GM21576 (cell line): ENCODE measurements at regions not wholly inside any gene's neighbourhood (a gene's known extent, or its start where the extent isn't known, plus 50 kb on each side); places are given as distances from the start of the nearest gene placed in this dataset.

Experiments used
- ATAC-seq: cut with Tn5 transposase; IDR thresholded peaks from one replicate; pipeline ENCODE4 v1.9.1; 2021; ENCODE audit warnings: mild to moderate bottlenecking, moderate library complexity; ENCODE audit not compliant: unreplicated experiment

DNA sequence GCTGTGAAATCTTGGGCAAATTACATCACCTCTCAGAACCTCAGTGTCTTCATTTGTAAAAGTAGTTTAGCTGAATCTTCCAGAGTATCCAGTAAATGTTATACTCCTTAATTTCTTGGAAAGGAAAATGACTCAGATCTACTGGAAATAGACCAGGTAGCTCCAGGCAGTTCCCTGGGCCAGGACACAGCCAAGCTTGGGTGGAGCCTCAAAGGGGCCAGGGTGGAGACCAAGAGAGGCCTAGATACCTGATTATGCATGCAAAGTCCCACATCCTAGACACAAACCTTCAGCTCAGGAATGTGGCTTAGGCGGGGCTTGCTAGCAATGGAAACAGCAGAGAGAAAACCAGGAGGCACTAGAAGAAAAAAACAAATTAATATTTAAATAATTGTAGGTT, 272.8 kb downstream of the MAFB start:
- ATAC-seq: no peak

DNA sequence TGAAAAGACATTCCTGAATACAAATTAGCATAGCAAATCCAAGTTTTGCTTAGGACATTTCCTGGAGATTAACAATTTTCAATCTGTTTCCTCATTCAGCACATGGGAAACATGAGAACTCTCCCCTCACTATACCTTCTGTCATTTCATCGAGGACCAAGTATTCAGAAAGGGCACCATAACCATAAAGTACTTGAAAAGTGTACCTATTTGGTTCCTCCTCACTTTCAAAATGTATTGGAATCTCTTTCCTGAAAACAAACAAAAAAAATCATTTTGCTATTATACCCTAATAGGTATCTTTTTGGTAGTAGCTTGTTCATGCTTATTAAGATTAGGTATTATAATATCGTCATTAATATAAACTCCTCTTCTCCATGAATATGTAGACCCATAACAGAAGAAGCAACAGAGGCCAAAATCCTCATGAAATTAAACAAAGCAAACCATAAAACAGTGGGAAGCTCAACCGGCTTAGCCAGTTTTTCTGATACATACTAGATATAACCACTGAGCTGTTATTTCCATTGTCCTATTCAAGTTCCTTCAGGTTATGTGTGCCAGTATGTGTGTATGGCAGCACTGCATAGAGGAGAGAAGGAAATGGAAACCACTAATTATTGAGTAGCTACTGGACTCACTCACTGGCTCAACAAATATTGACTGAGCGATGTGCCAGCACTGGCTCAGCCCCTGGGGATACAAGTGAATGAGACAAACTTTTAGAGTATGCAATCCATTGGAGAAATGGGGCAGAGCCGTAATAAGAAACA, 274.0 kb downstream of the MAFB start:
- ATAC-seq: no peak

DNA sequence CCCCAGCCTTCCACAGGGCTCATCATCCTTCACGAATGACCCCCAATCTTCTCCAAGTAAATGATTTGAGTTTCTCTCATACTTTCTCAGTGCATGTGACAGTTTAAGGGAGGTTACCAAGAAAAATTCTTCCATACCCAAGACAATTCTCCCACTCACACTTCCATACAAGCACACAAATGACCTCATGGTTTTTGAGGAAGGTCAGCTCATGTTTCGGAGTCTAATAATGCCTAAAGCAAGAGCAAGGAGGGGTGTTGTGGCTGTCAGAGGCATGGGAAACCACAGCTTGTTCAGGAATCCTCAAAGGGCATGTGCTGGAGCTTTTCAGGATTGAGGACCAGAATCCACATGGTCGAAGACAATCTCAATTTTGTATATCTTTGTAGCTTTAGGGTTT, 279.0 kb downstream of the MAFB start:
- no peak for ATAC-seq

DNA sequence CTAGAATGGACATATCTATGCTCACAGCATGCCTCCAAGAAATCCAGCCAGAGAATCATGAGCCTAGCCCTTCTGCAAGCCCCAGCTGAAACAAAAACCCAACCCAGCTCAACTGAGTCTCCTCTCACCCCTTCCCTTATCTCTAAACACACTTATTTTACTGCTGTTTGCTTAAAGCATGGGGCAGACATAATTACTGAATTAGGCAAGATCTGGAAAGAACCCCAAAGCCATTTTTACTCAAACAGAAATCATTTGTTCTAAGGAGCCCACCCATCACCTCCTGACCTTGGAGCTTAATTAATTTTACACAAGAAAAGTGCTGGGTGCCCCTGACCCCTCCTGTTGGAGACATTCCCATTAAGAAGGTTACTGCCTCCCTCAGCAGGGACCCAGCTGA, 291.6 kb downstream of the MAFB start:
- ATAC-seq: no peak

DNA sequence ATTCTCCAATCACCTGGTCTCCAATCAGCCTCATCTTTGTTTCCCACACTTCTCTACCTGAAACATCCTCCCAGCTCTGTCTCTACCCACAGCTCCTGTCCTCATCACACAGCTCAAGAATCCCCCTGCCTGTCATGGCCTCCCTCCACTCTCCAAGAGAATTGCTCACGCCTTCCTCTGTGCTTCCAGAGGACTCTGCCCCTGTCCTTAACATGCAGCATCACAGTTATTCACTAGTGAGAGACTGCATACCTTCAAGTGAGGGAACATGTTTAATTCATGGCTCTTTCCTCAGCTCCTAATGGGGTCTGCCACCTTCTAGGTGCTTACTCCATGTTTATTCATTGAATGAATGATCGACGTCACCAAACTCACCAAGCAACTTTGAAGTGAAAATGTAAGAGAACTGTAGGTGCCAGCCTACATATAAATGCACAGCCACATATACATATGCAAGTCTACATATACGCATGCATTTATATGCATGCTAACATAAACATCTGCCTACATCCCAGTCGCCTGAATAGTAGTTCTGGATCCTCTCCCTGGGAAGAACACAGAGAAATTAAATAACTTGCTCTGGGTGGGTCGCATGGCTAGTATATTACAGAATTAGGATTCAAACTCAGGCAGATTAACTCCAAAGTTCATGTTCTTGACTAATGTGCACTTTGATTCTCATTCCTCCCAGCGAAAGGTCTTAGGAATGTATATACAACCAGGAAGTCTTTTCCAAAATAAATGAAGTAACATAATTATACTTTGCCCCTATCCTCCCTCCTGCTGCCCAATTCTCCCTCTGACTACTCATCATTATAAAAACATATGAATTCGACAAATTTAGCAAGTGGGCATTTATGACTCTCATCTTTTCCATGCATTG, 295.6 kb downstream of the MAFB start:
- ATAC-seq: no peak

DNA sequence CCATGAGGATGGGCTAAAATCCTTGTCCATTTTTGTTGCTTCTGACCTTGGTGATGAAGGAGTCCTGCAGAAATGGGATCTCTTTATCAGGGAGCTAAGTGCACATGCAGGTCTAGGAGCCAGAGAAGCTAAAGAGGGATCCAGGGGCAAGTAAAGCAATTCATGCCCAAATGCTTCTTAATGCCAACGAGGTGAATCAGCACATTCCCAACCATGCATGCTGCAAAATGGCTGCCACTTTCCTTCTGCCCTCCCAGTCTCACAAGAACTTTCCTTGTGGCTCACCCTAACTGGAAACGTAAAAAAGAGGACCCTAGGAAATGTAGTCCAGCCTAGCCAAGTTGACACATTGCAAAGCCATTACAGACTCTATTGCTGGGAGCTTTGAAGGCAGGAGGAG, 298.4 kb downstream of the MAFB start:
- ATAC-seq: no peak

DNA sequence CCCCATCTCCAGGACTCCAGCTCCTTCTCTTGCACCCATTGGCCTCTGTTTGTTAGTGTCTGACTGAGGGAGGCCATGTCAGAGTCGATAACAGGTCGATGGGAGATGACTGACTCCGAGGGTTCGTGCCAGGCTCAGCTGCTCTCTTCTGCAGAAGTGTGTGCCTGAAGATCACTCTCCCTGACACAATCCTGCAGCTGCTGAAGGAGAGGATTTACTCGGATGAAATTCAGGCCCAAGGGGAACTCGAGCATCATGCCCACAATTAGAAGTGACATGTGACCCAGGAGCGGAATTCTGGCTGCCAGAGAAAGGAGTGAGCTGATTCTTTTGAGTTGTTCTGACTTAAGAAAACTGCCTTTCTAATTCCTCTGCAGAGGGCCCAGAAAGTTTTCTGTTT, 318.2 kb downstream of the MAFB start:
- ATAC-seq: no peak

DNA sequence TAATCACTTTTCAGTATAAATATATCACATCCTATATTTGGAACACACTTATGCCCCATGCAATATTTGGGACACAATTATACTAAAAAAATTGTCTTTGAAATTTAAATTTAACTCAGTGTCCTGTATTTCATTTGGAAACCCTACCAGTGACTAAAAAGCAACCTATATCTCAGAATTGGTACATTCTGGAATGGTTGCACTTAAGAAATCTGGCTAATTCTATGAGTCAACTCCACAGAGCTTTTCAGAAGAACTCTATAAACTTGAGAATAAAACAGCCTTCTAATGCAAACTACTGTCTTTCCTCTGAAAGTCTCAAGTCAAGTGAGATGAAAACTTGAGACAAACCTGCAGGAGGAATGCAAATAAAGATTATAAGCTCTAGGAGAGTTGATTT, 320.2 kb downstream of the MAFB start:
- no peak for ATAC-seq

DNA sequence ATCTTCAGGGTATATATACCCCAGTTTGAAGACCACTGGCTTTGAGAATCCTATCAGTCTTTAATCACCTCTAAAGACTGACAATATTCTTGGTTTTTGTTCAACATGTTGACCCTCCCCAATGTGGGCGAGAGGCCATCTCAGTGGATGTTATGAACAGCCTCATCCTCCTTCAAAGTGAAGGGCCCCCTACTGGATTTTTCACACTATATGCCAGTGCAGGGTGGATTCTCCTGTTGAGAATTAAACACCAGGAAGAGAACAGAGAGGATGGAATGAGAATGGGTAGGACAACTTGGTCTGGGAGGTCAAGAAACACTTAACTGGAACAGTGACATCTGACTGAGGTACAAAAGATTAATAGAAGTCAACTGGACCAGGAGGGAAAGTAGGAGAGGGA, 327.1 kb downstream of the MAFB start:
- ATAC-seq: no peak

DNA sequence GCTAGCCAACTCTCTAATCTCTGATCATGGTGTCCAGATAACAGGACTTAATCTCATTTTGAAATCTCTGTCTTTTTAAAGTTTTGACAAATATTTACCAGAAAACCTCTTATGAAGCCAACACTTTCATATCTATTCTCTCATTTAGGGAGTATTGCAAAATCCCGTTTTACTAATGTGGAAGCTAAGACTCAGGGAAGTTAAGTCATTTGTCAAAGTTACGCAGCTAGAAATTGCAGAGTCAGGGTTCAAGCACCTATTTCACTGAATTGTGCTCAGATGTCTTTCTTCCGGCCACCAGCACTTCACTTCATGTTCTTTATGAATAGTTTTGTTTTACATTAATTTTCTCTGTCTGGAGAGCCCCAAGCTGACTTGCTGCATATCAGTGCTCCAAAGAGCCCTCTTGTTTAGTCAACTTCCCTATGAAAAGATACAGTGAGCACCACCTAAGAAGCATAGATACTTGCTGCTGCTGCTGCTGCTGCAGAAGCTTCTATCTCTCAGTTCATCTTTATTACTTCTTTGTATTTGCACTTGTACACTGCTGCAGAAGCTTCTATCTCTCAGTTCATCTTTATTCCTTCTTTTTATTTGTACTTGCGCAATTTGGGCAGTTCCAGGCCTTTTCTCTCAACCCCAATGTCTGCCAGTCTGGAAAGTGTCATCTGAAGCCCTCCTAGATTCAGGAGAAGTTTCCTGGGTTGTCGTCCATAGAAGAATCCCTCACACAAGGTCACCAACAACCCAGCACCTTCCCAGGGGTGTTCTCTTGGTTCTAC, 329.7 kb downstream of the MAFB start:
- no peak for ATAC-seq

DNA sequence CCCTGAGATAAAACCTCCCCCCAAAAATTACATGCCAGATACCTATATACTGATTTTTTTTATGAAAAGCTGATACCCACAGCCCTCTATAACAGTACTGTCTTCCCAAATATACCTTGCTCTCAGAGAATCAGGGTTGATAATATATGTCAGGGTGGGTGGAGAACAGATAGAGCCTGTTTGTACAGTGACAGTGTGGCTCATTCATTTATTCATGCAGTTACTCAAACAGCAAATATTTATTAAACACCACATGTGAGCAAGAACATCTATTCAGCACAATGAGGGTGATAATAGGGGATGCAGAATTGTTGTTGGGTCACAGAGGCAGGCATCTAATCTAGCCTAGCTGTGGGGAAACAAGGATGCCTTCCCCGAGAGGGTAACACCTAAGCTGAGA, 334.2 kb downstream of the MAFB start:
- ATAC-seq: no peak

DNA sequence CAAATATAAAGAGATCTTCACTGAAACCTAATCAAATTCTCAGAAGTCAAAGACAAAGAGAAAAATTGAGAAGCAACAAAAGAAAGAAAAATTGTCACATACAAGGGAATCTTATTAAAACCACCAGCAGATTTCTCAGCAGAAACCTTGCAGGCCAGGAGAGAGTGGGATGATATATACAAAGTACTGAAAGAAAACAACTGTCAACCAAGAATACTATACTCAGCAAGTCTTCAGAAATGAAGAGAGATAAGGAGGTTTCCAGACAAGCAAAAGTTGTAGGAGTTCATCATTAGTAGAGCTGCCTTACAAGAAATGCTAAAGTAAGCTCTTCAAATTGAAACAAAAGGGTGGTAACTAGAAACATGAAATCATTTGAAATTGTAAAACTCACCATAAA, 345.6 kb downstream of the MAFB start:
- ATAC-seq: no peak

DNA sequence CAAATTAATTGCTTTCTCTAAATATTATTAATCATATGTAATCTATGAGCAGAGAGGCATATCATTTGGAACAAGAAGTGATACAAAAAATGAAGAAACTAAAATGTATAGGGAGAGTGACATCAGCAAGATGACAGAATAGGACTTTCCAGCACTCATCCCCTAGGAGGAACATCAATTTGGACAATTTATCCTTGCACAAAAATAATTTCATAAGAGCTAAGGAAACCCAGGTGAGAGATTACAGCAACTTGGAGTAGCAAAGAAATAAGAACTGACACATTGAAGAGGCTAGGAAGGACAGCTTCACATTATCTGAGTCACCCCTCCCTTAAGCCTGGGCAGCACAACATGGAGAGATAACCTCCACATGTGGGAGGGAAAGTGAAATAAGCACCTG, 347.5 kb downstream of the MAFB start:
- ATAC-seq: no peak

DNA sequence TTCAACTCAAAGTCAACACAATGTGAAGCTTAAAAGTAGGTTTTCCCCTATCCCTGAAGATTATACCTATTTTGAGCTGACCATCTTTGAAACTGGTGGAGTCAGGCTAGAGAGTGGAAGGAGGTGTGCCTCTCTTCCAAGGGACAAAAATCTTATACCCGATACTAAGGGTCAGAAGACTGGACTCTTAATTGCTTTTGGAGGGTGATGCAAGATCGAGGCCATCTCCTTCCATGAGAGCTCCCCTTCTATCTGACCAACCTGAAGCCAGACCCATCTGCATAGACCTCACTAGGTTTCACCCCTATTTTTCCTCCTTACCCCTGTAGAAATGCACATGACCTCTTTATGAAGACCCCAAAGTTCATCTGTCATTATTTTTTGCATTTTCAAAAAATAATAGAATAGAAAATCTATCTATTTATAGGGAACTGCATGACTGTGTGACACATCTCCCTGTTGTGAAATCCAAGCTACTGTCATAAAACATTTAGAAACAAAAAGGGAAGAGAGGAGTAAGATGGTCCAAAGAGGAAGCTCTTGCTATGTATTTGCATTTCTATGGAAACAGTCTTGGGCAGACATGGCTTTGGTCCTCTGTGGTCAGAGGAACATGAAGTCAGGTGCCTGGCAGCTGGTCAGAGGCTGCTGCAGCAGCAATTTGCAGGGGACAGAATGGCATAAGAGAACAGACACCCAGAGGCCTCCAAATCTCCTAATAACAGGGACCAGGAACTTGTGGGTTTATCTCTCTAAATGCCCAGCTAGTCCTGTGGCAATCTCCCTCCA, 349.2 kb downstream of the MAFB start:
- no peak for ATAC-seq

DNA sequence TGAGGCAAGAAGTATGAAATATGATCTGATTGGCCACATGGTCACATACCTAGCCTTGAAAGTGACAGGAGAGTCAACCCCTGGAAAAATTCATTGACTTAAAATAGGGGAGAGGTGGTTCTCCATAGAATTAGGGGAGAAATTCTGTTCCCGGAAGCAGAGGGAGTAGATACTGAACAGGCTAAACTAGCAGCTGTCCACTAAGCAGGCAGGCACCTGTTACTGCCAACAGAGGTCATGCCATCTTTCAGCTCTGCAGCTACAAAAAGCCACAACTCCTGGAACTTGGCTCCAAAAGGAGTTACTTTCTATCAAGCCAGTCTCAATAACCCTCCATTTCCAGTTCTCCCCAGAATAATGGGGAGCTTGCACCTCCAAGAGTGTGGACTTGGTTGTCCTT, 352.5 kb downstream of the MAFB start:
- no peak for ATAC-seq

DNA sequence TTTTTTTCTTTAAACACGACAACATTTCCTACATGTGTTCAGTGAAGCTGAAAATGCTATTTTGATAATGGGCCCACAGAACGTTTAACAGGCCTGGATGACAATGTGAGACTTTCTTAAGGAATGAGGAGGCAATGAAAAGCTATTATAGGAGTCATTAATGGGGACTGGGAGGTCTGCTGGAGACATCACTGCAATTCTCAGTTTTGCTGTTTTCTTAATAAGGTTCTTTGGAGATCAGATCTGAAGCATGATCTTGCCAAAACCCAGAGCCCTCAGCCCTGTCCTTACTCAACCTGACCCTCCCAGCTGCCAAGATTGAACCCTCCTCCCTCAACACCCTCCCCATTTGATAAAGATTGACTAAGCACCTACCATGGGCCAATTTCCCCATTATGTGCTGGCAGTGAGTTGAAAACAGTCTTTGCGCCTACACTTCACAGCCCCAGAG, 353.1 kb downstream of the MAFB start:
- ATAC-seq: no peak

DNA sequence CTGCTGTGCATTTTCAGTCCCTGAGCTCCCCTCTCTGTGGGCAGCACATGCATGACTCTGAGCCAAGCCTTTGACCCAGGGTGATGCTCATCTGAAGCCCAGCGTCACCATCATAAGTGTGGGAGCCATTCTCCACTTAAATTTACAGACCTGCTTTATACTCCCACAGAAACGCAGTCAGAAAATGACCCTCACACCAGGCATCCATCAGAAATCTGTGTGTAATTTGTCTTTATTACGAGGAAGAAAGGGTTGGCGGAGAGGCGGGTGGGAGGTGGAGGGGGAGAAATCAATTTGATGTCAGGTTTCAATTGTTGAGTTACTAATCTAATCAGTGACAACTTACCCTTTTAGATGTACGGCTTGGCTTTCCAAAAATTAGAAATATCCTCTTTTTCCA, 353.6 kb downstream of the MAFB start:
- ATAC-seq: no peak

DNA sequence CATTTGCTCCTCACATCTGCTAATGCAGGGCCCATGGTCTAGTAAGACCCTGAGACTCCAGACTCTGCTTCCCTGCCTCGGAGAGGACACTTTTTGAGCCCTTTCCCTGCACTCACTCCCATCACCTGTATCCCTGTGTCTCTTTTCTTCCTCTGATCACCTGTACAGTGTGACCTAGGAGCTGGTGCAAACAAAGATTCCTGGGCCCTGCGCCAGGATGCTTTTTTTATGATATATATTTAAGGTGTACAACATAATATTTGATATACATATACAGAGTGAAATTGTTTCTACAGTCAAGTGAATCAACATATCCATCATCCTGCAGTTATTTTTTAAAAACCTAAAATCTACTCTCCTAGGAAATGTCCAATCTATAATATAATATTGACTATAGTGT, 355.4 kb downstream of the MAFB start:
- no peak for ATAC-seq

DNA sequence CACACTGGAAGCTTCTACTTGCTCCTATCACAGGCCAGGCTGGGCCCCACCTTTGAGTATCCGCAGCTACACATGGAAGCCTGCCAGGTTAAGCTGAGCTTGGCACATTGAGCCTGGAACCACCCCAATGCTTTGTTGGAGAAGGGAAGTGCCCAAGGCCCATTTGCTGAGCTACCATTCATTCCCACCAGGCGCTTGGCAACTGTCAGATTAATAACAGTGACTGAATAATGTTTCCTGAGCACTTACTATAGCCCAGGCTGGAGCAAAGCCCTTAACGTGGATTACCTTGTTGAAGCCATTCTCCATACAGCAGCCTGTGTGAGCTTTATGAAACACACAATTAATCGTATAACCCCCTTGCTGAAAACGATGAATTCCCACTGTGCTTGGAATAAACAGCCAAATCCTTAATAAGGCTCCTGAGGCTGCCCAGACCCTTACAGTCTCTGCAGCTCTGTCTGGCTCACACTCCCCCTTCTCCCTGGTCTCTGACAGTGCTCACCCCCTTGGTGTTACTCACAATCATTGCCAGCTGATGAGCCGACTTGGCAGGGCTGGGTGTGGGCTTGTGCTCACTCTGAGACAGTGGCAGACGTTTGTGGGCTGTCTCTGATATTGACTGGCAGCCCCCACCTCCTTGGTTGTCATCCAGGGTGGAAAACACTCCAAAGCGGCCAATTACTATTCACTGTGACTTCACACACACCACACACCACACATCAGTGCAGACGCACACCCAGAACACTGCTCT, 357.1 kb downstream of the MAFB start:
- ATAC-seq: no peak

DNA sequence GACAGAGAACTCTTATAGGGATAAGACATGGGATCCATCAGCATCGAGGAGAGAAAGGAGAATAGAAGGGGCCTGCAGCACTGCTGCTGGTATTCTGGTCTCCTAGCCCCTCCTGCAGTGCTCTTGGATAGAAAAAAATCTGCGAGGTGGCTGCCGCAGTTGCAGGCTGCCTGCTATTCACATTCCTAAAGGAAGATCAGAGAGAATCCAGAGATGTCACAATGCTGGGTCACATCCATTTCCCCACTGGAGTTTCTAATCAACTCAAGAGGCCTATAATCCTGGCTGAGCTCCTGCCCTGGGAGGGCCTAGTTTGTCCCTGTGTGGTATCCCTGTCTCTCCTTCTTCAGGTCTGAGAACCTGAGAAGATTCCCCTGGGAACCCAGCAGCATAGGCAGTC, 357.8 kb downstream of the MAFB start:
- no peak for ATAC-seq
